Lung (tissue), 11 donors: ENCODE measurements at regions not wholly inside any gene's neighbourhood (a gene's known extent, or its start where the extent isn't known, plus 50 kb on each side); places are given as distances from the start of the nearest gene placed in this dataset.

Experiments used
- ATAC-seq: fragments of 200-7000 bp; cut with Tn5 transposase; one replicate; pipeline ENCODE4 v1.9.1; 2020; ENCODE audit warnings: moderate number of reproducible peaks; ENCODE audit not compliant: insufficient read depth, low FRiP score
- DNase-seq, 3 donors: peaks; one replicate each; pipeline ENCODE4 v3.0.0-alpha.2; 2013 to 2017
- H3K27ac ChIP-seq, 2 donors: one replicate each; pipeline ENCODE4 v1.5.1; 2013; ENCODE audit warnings: mild to moderate bottlenecking in 2 of 2, moderate library complexity in 2 of 2, control low read depth in 1 of 2, inconsistent platforms in 1 of 2, low read depth in 1 of 2, low read length in 1 of 2
- H3K27me3 ChIP-seq, 3 donors: one replicate each; pipeline ENCODE4 v1.5.1; 2013; ENCODE audit warnings: low read length in 2 of 3; ENCODE audit not compliant: control insufficient read depth in 3 of 3, insufficient read depth in 3 of 3
- H3K36me3 ChIP-seq, 4 donors: one replicate each; pipeline ENCODE4 v1.5.1; 2013; ENCODE audit warnings: low read length in 4 of 4, mild to moderate bottlenecking in 1 of 4, moderate library complexity in 1 of 4; ENCODE audit not compliant: control insufficient read depth in 4 of 4, insufficient read depth in 4 of 4
- H3K4me1 ChIP-seq, 5 donors: one replicate each; pipeline ENCODE4 v1.5.1; 2013; ENCODE audit warnings: low read length in 5 of 5, mild to moderate bottlenecking in 2 of 5, moderate library complexity in 1 of 5; ENCODE audit not compliant: control insufficient read depth in 5 of 5, insufficient read depth in 5 of 5
- H3K4me3 ChIP-seq: one replicate; pipeline ENCODE4 v1.5.1; 2013; ENCODE audit warnings: mild to moderate bottlenecking, control low read depth, moderate library complexity
- H3K9ac ChIP-seq, 2 donors: one replicate each; pipeline ENCODE4 v1.5.1; 2013; ENCODE audit warnings: low read length in 2 of 2, control low read depth in 1 of 2; ENCODE audit not compliant: insufficient read depth in 1 of 2
- H3K9me3 ChIP-seq, 4 donors: one replicate each; pipeline ENCODE4 v1.5.1; 2013; ENCODE audit warnings: low read length in 3 of 4, mild to moderate bottlenecking in 1 of 4, moderate library complexity in 1 of 4; ENCODE audit not compliant: control insufficient read depth in 4 of 4, insufficient read depth in 3 of 4
- CTCF ChIP-seq: IDR thresholded peaks from 2 replicates; pipeline ENCODE4 v1.5.1; 2012; ENCODE audit warnings: mild to moderate bottlenecking; ENCODE audit errors: control extremely low read depth, extremely low read depth
- WGBS, 2 donors: extraction: QIAGEN DNeasy Blood & Tissue Kit; methylation state at CpG; one replicate each; pipeline ENCODE4 v1.1.7; 2013; 5-methylcytosine and 5-hydroxymethylcytosine counted together
- donor health status: control.
- donor health status: control.
- donor health status: Bipolar disorder and iron deficiency.
- donor health status: healthy.
- donor health status: DM: yes; HTN: yes; CAD: no.

- Histone ChIP-seq H3K4me3 (no peak overlapping the region), H3K27me3 (no peaks in the 10 kb centered on the region), H3K36me3 (no peaks in the 10 kb centered on the region), H3K9ac (no peak overlapping the region), H3K4me1 (no peaks in the 10 kb centered on the region), H3K9me3 (peaks cover 0 to 3% (median 0%) of the 10 kb centered on the region in 4 donors), H3K27ac (no peak overlapping the region)
- ATAC-seq: no peak
- 82 to 85% methylated on average over 2 of the region's 2 CpGs for WGBS, 2 donors
- DNase-seq: no peak
- TF ChIP-seq CTCF: no peak
Measured at GRCh38 chr15:94722024-94722636, 490.8 kb downstream of the MCTP2 start.

- ATAC-seq (no peak), DNase-seq (no peak)
- Histone ChIP-seq H3K27ac (no peak overlapping the region), H3K4me1 (no peaks in the 10 kb centered on the region), H3K36me3 (no peaks in the 10 kb centered on the region), H3K9me3 (peaks cover 0 to 3% (median 0%) of the 10 kb centered on the region in 4 donors), H3K27me3 (no peaks in the 10 kb centered on the region), H3K9ac (no peak overlapping the region), H3K4me3 (no peak overlapping the region)
- 57 to 82% methylated on average over 2 of the region's 2 CpGs for WGBS, 2 donors
- TF ChIP-seq CTCF: no peak
Measured at GRCh38 chr15:94723801-94724200, 492.4 kb downstream of the MCTP2 start.

- ATAC-seq (no peak), DNase-seq (no peak)
- WGBS, 2 donors: 78 to 87% methylated on average over 3 of the region's 3 CpGs
- TF ChIP-seq CTCF: no peak
- Histone ChIP-seq H3K27me3 (no peaks in the 10 kb centered on the region), H3K27ac (no peak overlapping the region), H3K9ac (no peak overlapping the region), H3K4me3 (no peak overlapping the region), H3K36me3 (no peaks in the 10 kb centered on the region), H3K9me3 (no peaks in the 10 kb centered on the region), H3K4me1 (peaks cover 0 to 5% (median 0%) of the 10 kb centered on the region in 5 donors)
Measured at GRCh38 chr15:94731286-94731685, 499.9 kb downstream of the MCTP2 start.

GRCh38 chr15:94734460-94734859 lies 503.1 kb downstream of the MCTP2 start:
- H3K4me1 ChIP-seq: peaks cover 0 to 9% (median 0%) of the 10 kb centered on the region in 5 donors
- ATAC-seq (no peak), DNase-seq (no peak)
- no peaks in the 10 kb centered on the region for H3K27me3 ChIP-seq
- no peak overlapping the region for H3K9ac ChIP-seq
- H3K36me3 ChIP-seq: no peaks in the 10 kb centered on the region
- 96 to 97% methylated on average over 1 of the region's 1 CpG for WGBS, 2 donors
- TF ChIP-seq CTCF: no peak
- no peak overlapping the region for H3K27ac ChIP-seq
- no peak overlapping the region for H3K4me3 ChIP-seq
- H3K9me3 ChIP-seq: no peaks in the 10 kb centered on the region
